ENCODE measurements at regions not wholly inside any gene's neighbourhood (a gene's known extent, or its start where the extent isn't known, plus 50 kb on each side); places are given as distances from the start of the nearest gene placed in this dataset.

DNA sequence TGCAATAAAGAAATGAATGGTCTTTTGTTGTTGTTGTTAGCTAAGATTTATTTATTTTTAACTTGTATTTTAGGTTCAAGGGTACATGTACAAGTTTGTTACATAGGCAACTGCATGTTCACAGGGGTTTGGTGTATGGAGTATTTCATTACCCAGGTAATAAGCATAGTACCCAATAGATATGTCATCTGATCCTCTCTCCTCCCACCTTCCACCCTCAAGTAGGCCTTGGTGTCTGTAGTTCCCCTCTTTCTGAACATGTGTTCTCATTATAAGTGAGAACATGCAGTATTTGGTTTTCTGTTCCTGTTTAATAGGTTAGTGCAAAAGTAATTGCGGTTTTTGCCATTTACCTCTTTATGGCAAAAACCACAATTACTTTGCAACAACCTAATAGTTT, 554.1 kb downstream of the TBC1D4 start:
- BruUV-seq (replicated peaks): no TSS peak
- Histone ChIP-seq H3K9ac (ENCODE audit: insufficient read depth, low read depth, low read length) (no peak overlapping the region), H3K27me3 (ENCODE audit: control insufficient read depth in 1 of 2, insufficient read depth in 2 of 2, low read length in 2 of 2) (no peaks in the 10 kb centered on the region), H3K4me1 (ENCODE audit: insufficient read depth, low read length) (no peaks in the 10 kb centered on the region), H3K27ac (ENCODE audit: extremely low read length, insufficient read depth, low read length) (no peak overlapping the region), H4K20me1 (ENCODE audit: insufficient read depth, low read length) (no peaks in the 10 kb centered on the region), H3K9me3 (ENCODE audit: low read length) (no peaks in the 10 kb centered on the region), H3K79me2 (ENCODE audit: insufficient read depth, low read length) (no peaks in the 10 kb centered on the region), H3K4me3 (replicated peaks in 1 of 3; ENCODE audit: insufficient read depth in 1 of 3, low read depth in 2 of 3, low read length in 3 of 3) (no peak overlapping the region), H3K4me2 (ENCODE audit: low read depth, low read length) (no peak overlapping the region), H2AFZ (ENCODE audit: low read length) (no peak overlapping the region), H3K36me3 (replicated peaks in 1 of 2; ENCODE audit: control insufficient read depth in 1 of 2, insufficient read depth in 2 of 2, low read length in 2 of 2) (no peaks in the 10 kb centered on the region)
- ChIA-PET POLR2A (no interaction called here), CTCF (ENCODE audit: low intra/inter-chr PET ratio, low total read pairs) (no interaction called here)
- intact Hi-C loops (cut with micrococcal nuclease; ENCODE audit: unreplicated experiment): no loop called here
- WGBS (ENCODE audit: low lambda C conversion rate): 5% methylated on average over 1 of the region's 1 CpG
- FAIRE-seq (no peak), DNase-seq (ENCODE audit: low spot score) (no peak), ATAC-seq (no peak)
- TF ChIP-seq GABPA (IDR thresholded peaks at IDR 0.05; ENCODE audit: low read depth, low read length): no peak
- no peak for TF ChIP-seq GABPA (CRISPR knock-in tag; IDR thresholded peaks at IDR 0.05; ENCODE audit: low read depth)
- TF ChIP-seq ZNF841 (CRISPR knock-in tag; IDR thresholded peaks at IDR 0.05; ENCODE audit: borderline replicate concordance): no peak
- TF ChIP-seq ZNF18 (CRISPR knock-in tag; IDR thresholded peaks at IDR 0.05; ENCODE audit: insufficient replicate concordance): no peak
- no peak for TF ChIP-seq ZNF772 (CRISPR knock-in tag; IDR thresholded peaks at IDR 0.05)
- no peak for TF ChIP-seq ZNF207 (IDR thresholded peaks at IDR 0.05; ENCODE audit: borderline replicate concordance)
- TF ChIP-seq ZNF776 (CRISPR knock-in tag; IDR thresholded peaks at IDR 0.05): no peak
- no peak for TF ChIP-seq U2AF2 (IDR thresholded peaks at IDR 0.05; ENCODE audit: low read depth, low read length)
- TF ChIP-seq TOPORS (CRISPR knock-in tag; IDR thresholded peaks at IDR 0.05): no peak
- no peak for TF ChIP-seq ESRRA (CRISPR knock-in tag; IDR thresholded peaks at IDR 0.05; ENCODE audit: low read depth)
- in situ Hi-C loops (cut with HindIII; ENCODE audit: extremely low pct_ligation_motif_present, low pct_unique_long_range_greater_than_20kb): no loop called here
